ENCODE measurements at regions not wholly inside any gene's neighbourhood (a gene's known extent, or its start where the extent isn't known, plus 50 kb on each side); places are given as distances from the start of the nearest gene placed in this dataset.
A peak's percentile ranks its signal among the peaks of the same experiment; 100 is the strongest.

GRCh38 chr7:106773228-106773627 is 91.9 kb upstream of the PIK3CG start:
- ATAC-seq (ENCODE audit: poor library complexity), result no peak
- intact Hi-C loops (cut with DNase I), result no loop called here
- DNase-seq, result no peak

- intact Hi-C loops (cut with DNase I), result no loop called here
- ATAC-seq (ENCODE audit: poor library complexity) (no peak), DNase-seq (no peak)
Measured at GRCh38 chr7:106773721-106774120, 91.4 kb upstream of the PIK3CG start.

GRCh38 chr7:106774213-106774767 is 90.8 kb upstream of the PIK3CG start:
- intact Hi-C loops (cut with DNase I), result no loop called here
- ATAC-seq (ENCODE audit: poor library complexity), result no peak
- no peak for DNase-seq

GRCh38 chr7:106774768-106775551 is 90.1 kb upstream of the PIK3CG start:
- DNase-seq (no peak), ATAC-seq (ENCODE audit: poor library complexity) (no peak)
- intact Hi-C loops (cut with DNase I), result no loop called here

GRCh38 chr7:106775552-106775936 is 89.5 kb upstream of the PIK3CG start:
- ATAC-seq (ENCODE audit: poor library complexity) (no peak), DNase-seq (no peak)
- intact Hi-C loops (cut with DNase I), result no loop called here

- no peak for ATAC-seq (ENCODE audit: poor library complexity)
- intact Hi-C loops (cut with DNase I), result no loop called here
- DNase-seq, result no peak
Measured at GRCh38 chr7:106775975-106776607, 89.0 kb upstream of the PIK3CG start.

- ATAC-seq (ENCODE audit: poor library complexity) (no peak), DNase-seq (no peak)
- intact Hi-C loops (cut with DNase I), result no loop called here
Measured at GRCh38 chr7:106776618-106777347, 88.3 kb upstream of the PIK3CG start.

- no peak for ATAC-seq (ENCODE audit: poor library complexity)
- intact Hi-C loops (cut with DNase I), result no loop called here
- no peak for DNase-seq
Measured at GRCh38 chr7:106777674-106778299, 87.3 kb upstream of the PIK3CG start.

GRCh38 chr7:106778656-106779250 is 86.3 kb upstream of the PIK3CG start:
- intact Hi-C loops (cut with DNase I), result no loop called here
- ATAC-seq (ENCODE audit: poor library complexity) (no peak), DNase-seq (no peak)

- ATAC-seq (ENCODE audit: poor library complexity) (peak; percentile 57), DNase-seq (no peak)
- intact Hi-C loops (cut with DNase I), result no loop called here
Measured at GRCh38 chr7:106779877-106780276, 85.2 kb upstream of the PIK3CG start.

GRCh38 chr7:106781007-106781406 is 84.1 kb upstream of the PIK3CG start:
- DNase-seq, result no peak
- intact Hi-C loops (cut with DNase I), result no loop called here
- ATAC-seq (ENCODE audit: poor library complexity), result no peak

GRCh38 chr7:106781828-106782544 is 83.1 kb upstream of the PIK3CG start:
- ATAC-seq (ENCODE audit: poor library complexity), result no peak
- intact Hi-C loops (cut with DNase I), result no loop called here
- no peak for DNase-seq

- DNase-seq (no peak), ATAC-seq (ENCODE audit: poor library complexity) (no peak)
- intact Hi-C loops (cut with DNase I), result no loop called here
Measured at GRCh38 chr7:106783286-106783685, 81.8 kb upstream of the PIK3CG start.

GRCh38 chr7:106788637-106789036 is 76.4 kb upstream of the PIK3CG start:
- ATAC-seq (ENCODE audit: poor library complexity) (no peak), DNase-seq (no peak)
- intact Hi-C loops (cut with DNase I), result no loop called here

GRCh38 chr7:106791526-106791925 is 73.6 kb upstream of the PIK3CG start:
- DNase-seq, result no peak
- ATAC-seq (ENCODE audit: poor library complexity), result no peak
- intact Hi-C loops (cut with DNase I), result loop anchor here (5.0 to 10.0 kb wide), 2 partner anchors 153 to 361 kb away; no protein-coding TSS in a partner anchor

- intact Hi-C loops (cut with DNase I), result loop anchor here (5.0 to 10.0 kb wide), 2 partner anchors 152 to 360 kb away; no protein-coding TSS in a partner anchor
- ATAC-seq (ENCODE audit: poor library complexity) (no peak), DNase-seq (no peak)
Measured at GRCh38 chr7:106792233-106792926, 72.7 kb upstream of the PIK3CG start.
